Esophagus muscularis mucosa (tissue), 4 donors: ENCODE measurements at regions not wholly inside any gene's neighbourhood (a gene's known extent, or its start where the extent isn't known, plus 50 kb on each side); places are given as distances from the start of the nearest gene placed in this dataset.

Experiments
- DNase-seq: peaks from one replicate; pipeline ENCODE4 v3.0.0-alpha.2; 2017; ENCODE audit errors: extremely low spot score
- H3K27ac ChIP-seq, 4 donors: fragments of 200-600 bp; sonication (generic); replicated peaks in 1 of 4; 1 replicate in 3 of 4; 2 replicates in 1 of 4; pipeline ENCODE4 v1.5.1; 2016 to 2019; ENCODE audit warnings: mild to moderate bottlenecking in 1 of 4
- H3K27me3 ChIP-seq, 4 donors: fragments of 200-600 bp; sonication (generic); one replicate each; pipeline versions ENCODE4 v1.5.1 to v1.6.0; 2016 to 2019
- H3K36me3 ChIP-seq, 4 donors: fragments of 200-600 bp; sonication (generic); one replicate each; pipeline ENCODE4 v1.5.1; 2016 to 2019
- H3K4me1 ChIP-seq, 4 donors: fragments of 200-600 bp; sonication (generic); one replicate each; pipeline ENCODE4 v1.5.1; 2016 to 2019
- H3K4me3 ChIP-seq, 4 donors: fragments of 200-600 bp; sonication (generic); 1 replicate in 2 of 4; 2 replicates in 2 of 4; pipeline ENCODE4 v1.5.1; 2016 to 2019; ENCODE audit warnings: mild to moderate bottlenecking in 4 of 4, moderate library complexity in 1 of 4
- H3K9me3 ChIP-seq, 4 donors: fragments of 200-600 bp; sonication (generic); 1 replicate in 3 of 4; 2 replicates in 1 of 4; pipeline ENCODE4 v1.5.1; 2016 to 2019
- CTCF ChIP-seq, 3 experiments: fragments of 200-600 bp in 2 of 3; fragments of 450-650 bp in 1 of 3; sonication (generic) in 2 of 3; IDR thresholded peaks; one replicate each; pipeline ENCODE4 v1.5.1; 2017 to 2019; ENCODE audit warnings: antibody characterized with exemption in 3 of 3, mild to moderate bottlenecking in 2 of 3, moderate library complexity in 1 of 3
- EP300 ChIP-seq: sonication (generic); formaldehyde crosslinking; IDR thresholded peaks from one replicate; pipeline ENCODE4 v1.6.1; 2017; ENCODE audit warnings: antibody characterized with exemption
- POLR2A ChIP-seq: fragments of 450-650 bp; IDR thresholded peaks from one replicate; pipeline ENCODE4 v1.6.1; 2017; ENCODE audit warnings: antibody characterized with exemption, moderate library complexity, mild to moderate bottlenecking, low read depth
- POLR2AphosphoS5 ChIP-seq, 2 donors: sonication (generic); formaldehyde crosslinking; IDR thresholded peaks; one replicate each; pipeline ENCODE4 v1.6.1; 2017; ENCODE audit warnings: antibody characterized with exemption in 2 of 2
- WGBS: methylation state at CpG from one replicate; pipeline ENCODE4 v1.1.5; 2018; 5-methylcytosine and 5-hydroxymethylcytosine counted together
- intact Hi-C: fragments of 100-400 bp; cut with DNase I; formaldehyde crosslinking; loops from one replicate; pipeline ENCODE4 v1.15.1; 2023

- no peaks in the 10 kb centered on the region for H3K9me3 ChIP-seq
- no peak for DNase-seq
- H3K27me3 ChIP-seq, result peaks cover 0 to 52% (median 0%) of the 10 kb centered on the region in 4 donors
- TF ChIP-seq CTCF (IDR thresholded peaks at IDR 0.05) (no peak), EP300 (no peak), POLR2AphosphoS5 (IDR thresholded peaks at IDR 0.05) (no peak), POLR2A (no peak)
- H3K4me3 ChIP-seq, result no peak overlapping the region
- H3K4me1 ChIP-seq, result no peaks in the 10 kb centered on the region
- WGBS, result 79% methylated on average over 7 of the region's 7 CpGs
- intact Hi-C loops, result no loop called here
- no peak overlapping the region for H3K27ac ChIP-seq
- no peaks in the 10 kb centered on the region for H3K36me3 ChIP-seq
Observed at GRCh38 chr19:34067861-34068271, 104.4 kb upstream of the LSM14A start.

GRCh38 chr19:34075661-34076091, 96.6 kb upstream of the LSM14A start:
- 40% methylated on average over 3 of the region's 3 CpGs for WGBS
- intact Hi-C loops, result no loop called here
- H3K27ac ChIP-seq, result no peak overlapping the region
- DNase-seq, result no peak
- H3K4me3 ChIP-seq, result no peak overlapping the region
- no peaks in the 10 kb centered on the region for H3K4me1 ChIP-seq
- no peak for TF ChIP-seq CTCF (IDR thresholded peaks at IDR 0.05)
- TF ChIP-seq POLR2A, result no peak
- TF ChIP-seq POLR2AphosphoS5 (IDR thresholded peaks at IDR 0.05), result no peak
- TF ChIP-seq EP300, result no peak
- no peaks in the 10 kb centered on the region for H3K36me3 ChIP-seq
- H3K27me3 ChIP-seq, result peaks cover 0 to 48% (median 0%) of the 10 kb centered on the region in 4 donors
- no peaks in the 10 kb centered on the region for H3K9me3 ChIP-seq

- H3K36me3 ChIP-seq, result no peaks in the 10 kb centered on the region
- no peak for DNase-seq
- H3K4me3 ChIP-seq, result no peak overlapping the region
- H3K27ac ChIP-seq, result no peak overlapping the region
- no peak for TF ChIP-seq POLR2AphosphoS5 (IDR thresholded peaks at IDR 0.05)
- TF ChIP-seq CTCF (IDR thresholded peaks at IDR 0.05), result no peak
- no peak for TF ChIP-seq POLR2A
- TF ChIP-seq EP300, result no peak
- intact Hi-C loops, result no loop called here
- H3K27me3 ChIP-seq, result peaks cover 0 to 28% (median 0%) of the 10 kb centered on the region in 4 donors
- H3K4me1 ChIP-seq, result no peaks in the 10 kb centered on the region
- H3K9me3 ChIP-seq, result no peaks in the 10 kb centered on the region
- 46% methylated on average over 10 of the region's 10 CpGs for WGBS
Observed at GRCh38 chr19:34082289-34083077, 89.8 kb upstream of the LSM14A start.

- no peak for TF ChIP-seq EP300
- no peak for TF ChIP-seq POLR2A
- no peak for TF ChIP-seq POLR2AphosphoS5 (IDR thresholded peaks at IDR 0.05)
- no peak for TF ChIP-seq CTCF (IDR thresholded peaks at IDR 0.05)
- WGBS, result 57% methylated on average over 3 of the region's 3 CpGs
Observed at GRCh38 chr19:34084396-34085145, 87.7 kb upstream of the LSM14A start.

More at GRCh38 chr19:34084396-34085145, 87.7 kb upstream of the LSM14A start:
- H3K36me3 ChIP-seq, result no peaks in the 10 kb centered on the region
- no peak overlapping the region for H3K27ac ChIP-seq
- no peaks in the 10 kb centered on the region for H3K9me3 ChIP-seq
- no peak for DNase-seq
- peaks cover 0 to 22% (median 0%) of the 10 kb centered on the region in 4 donors for H3K27me3 ChIP-seq
- intact Hi-C loops, result no loop called here
- H3K4me3 ChIP-seq, result no peak overlapping the region
- H3K4me1 ChIP-seq, result no peaks in the 10 kb centered on the region
